H9 (cell line): ENCODE measurements at regions not wholly inside any gene's neighbourhood (a gene's known extent, or its start where the extent isn't known, plus 50 kb on each side); places are given as distances from the start of the nearest gene placed in this dataset.

Experiments
- DNase-seq: peaks from one replicate; pipeline ENCODE4 v3.0.0-alpha.2; 2017
- H2AFZ ChIP-seq: one replicate; pipeline ENCODE4 v1.6.1; 2013; ENCODE audit warnings: mild to moderate bottlenecking, low read length, control low read depth, moderate library complexity
- H2AK5ac ChIP-seq: 2 replicates; pipeline ENCODE4 v1.6.1; 2013; ENCODE audit warnings: low read length, control low read depth, mixed read lengths; ENCODE audit not compliant: insufficient read length
- H2BK120ac ChIP-seq: one replicate; pipeline ENCODE4 v1.6.1; 2013; ENCODE audit warnings: low read depth, mild to moderate bottlenecking, low read length, control low read depth, inconsistent platforms; ENCODE audit not compliant: poor library complexity, severe bottlenecking
- H2BK12ac ChIP-seq: 2 replicates; pipeline ENCODE4 v1.6.1; 2013; ENCODE audit warnings: low read length, control low read depth, mixed read lengths, low read depth; ENCODE audit not compliant: insufficient read length
- H2BK15ac ChIP-seq: 2 replicates; pipeline ENCODE4 v1.6.1; 2013; ENCODE audit warnings: low read depth, low read length, control low read depth
- H2BK20ac ChIP-seq: one replicate; pipeline ENCODE4 v1.6.1; 2013; ENCODE audit warnings: low read depth, mild to moderate bottlenecking, low read length, control low read depth, inconsistent platforms; ENCODE audit not compliant: poor library complexity, severe bottlenecking
- H2BK5ac ChIP-seq: 2 replicates; pipeline ENCODE4 v1.6.1; 2013; ENCODE audit warnings: low read length, control low read depth, mixed read lengths; ENCODE audit not compliant: insufficient read length
- H3K14ac ChIP-seq: 2 replicates; pipeline ENCODE4 v1.6.1; 2013; ENCODE audit warnings: low read length, control low read depth; ENCODE audit not compliant: insufficient read depth
- H3K18ac ChIP-seq: 2 replicates; pipeline ENCODE4 v1.6.1; 2013; ENCODE audit warnings: low read depth, mild to moderate bottlenecking, mixed read lengths, low read length, control low read depth; ENCODE audit not compliant: insufficient read length
- H3K23ac ChIP-seq: 2 replicates; pipeline ENCODE4 v1.6.1; 2013; ENCODE audit warnings: low read length, control low read depth, mixed read lengths, low read depth; ENCODE audit not compliant: insufficient read length
- H3K23me2 ChIP-seq: 2 replicates; pipeline ENCODE4 v1.6.1; 2013; ENCODE audit warnings: low read depth, mild to moderate bottlenecking, mixed read lengths, low read length, control low read depth; ENCODE audit not compliant: insufficient read length, poor library complexity, severe bottlenecking
- H3K27ac ChIP-seq: 2 replicates; pipeline ENCODE4 v1.5.1; 2013; ENCODE audit warnings: low read length, control low read depth, mixed read lengths, low read depth; ENCODE audit not compliant: insufficient read length
- H3K27me3 ChIP-seq: 2 replicates; pipeline ENCODE4 v1.6.1; 2013; ENCODE audit warnings: low read length, control low read depth, inconsistent platforms; ENCODE audit not compliant: insufficient read depth
- H3K4ac ChIP-seq: 2 replicates; pipeline ENCODE4 v1.6.1; 2013; ENCODE audit warnings: low read depth, mild to moderate bottlenecking, control low read depth, inconsistent platforms, low read length, moderate library complexity
- H3K4me1 ChIP-seq: 2 replicates; pipeline ENCODE4 v1.6.1; 2013; ENCODE audit warnings: low read length, control low read depth, inconsistent platforms; ENCODE audit not compliant: insufficient read depth
- H3K4me2 ChIP-seq: 2 replicates; pipeline ENCODE4 v1.6.1; 2013; ENCODE audit warnings: low read length, control low read depth, mixed read lengths; ENCODE audit not compliant: insufficient read length, insufficient read depth
- H3K56ac ChIP-seq: 2 replicates; pipeline ENCODE4 v1.6.1; 2013; ENCODE audit warnings: low read depth, mild to moderate bottlenecking, mixed read lengths, low read length, control low read depth; ENCODE audit not compliant: insufficient read length
- H3K79me1 ChIP-seq: 2 replicates; pipeline ENCODE4 v1.6.1; 2013; ENCODE audit warnings: low read depth, mild to moderate bottlenecking, moderate library complexity, low read length, control low read depth, inconsistent platforms; ENCODE audit not compliant: insufficient read depth, poor library complexity, severe bottlenecking
- H3K79me2 ChIP-seq: 2 replicates; pipeline ENCODE4 v1.6.1; 2013; ENCODE audit warnings: low read length, control low read depth, inconsistent platforms; ENCODE audit not compliant: insufficient read depth
- H3K9ac ChIP-seq: 2 replicates; pipeline ENCODE4 v1.6.1; 2013; ENCODE audit warnings: low read length, control low read depth, mixed read lengths; ENCODE audit not compliant: insufficient read length; ENCODE audit errors: extremely low read depth
- H3K9me3 ChIP-seq: one replicate; pipeline ENCODE4 v1.6.1; 2013; ENCODE audit warnings: low read depth, low read length, inconsistent platforms; ENCODE audit not compliant: control insufficient read depth
- H3T11ph ChIP-seq: one replicate; pipeline ENCODE4 v1.6.1; 2013; ENCODE audit warnings: mild to moderate bottlenecking, low read length, control low read depth, inconsistent platforms
- H4K20me1 ChIP-seq: one replicate; pipeline ENCODE4 v1.6.1; 2013; ENCODE audit not compliant: control insufficient read depth, insufficient read length, insufficient read depth
- H4K5ac ChIP-seq: 2 replicates; pipeline ENCODE4 v1.6.1; 2013; ENCODE audit warnings: low read depth, mild to moderate bottlenecking, mixed read lengths, low read length, control low read depth; ENCODE audit not compliant: insufficient read length
- H4K8ac ChIP-seq: replicated peaks from 2 replicates; pipeline ENCODE4 v1.6.1; 2013; ENCODE audit warnings: low read length, control low read depth, mixed read lengths, low read depth; ENCODE audit not compliant: insufficient read length
- H4K91ac ChIP-seq: 2 replicates; pipeline ENCODE4 v1.6.1; 2013; ENCODE audit warnings: low read depth, mild to moderate bottlenecking, moderate library complexity, mixed read lengths, low read length, control low read depth; ENCODE audit not compliant: insufficient read length
- H3K27ac Mint-ChIP-seq, 3 experiments: 2 replicates in 2 of 3; 3 replicates in 1 of 3; pipeline ENCODE4 v1.8.0; 2020 to 2021; ENCODE audit warnings: mixed read lengths in 3 of 3, mild to moderate bottlenecking in 1 of 3, moderate library complexity in 1 of 3
- H3K27me3 Mint-ChIP-seq: 2 replicates; pipeline ENCODE4 v1.8.0; 2021; ENCODE audit warnings: low read depth, mild to moderate bottlenecking, moderate library complexity, mixed read lengths
- H3K36me3 Mint-ChIP-seq, 3 experiments: 2 replicates in 2 of 3; 3 replicates in 1 of 3; pipeline ENCODE4 v1.8.0; 2020 to 2021; ENCODE audit warnings: low read depth in 3 of 3, mixed read lengths in 3 of 3; ENCODE audit not compliant: insufficient read depth in 1 of 3
- H3K4me1 Mint-ChIP-seq, 2 experiments: 2 replicates each; pipeline ENCODE4 v1.8.0; 2020; ENCODE audit warnings: mixed read lengths in 2 of 2
- H3K4me3 Mint-ChIP-seq, 2 experiments: 2 replicates in 1 of 2; 3 replicates in 1 of 2; pipeline ENCODE4 v1.8.0; 2020 to 2021; ENCODE audit warnings: mild to moderate bottlenecking in 2 of 2, mixed read lengths in 2 of 2, moderate library complexity in 1 of 2
- H3K9me3 Mint-ChIP-seq, 2 experiments: 2 replicates in 1 of 2; 3 replicates in 1 of 2; pipeline ENCODE4 v1.8.0; 2020; ENCODE audit warnings: mild to moderate bottlenecking in 2 of 2, mixed read lengths in 2 of 2, moderate library complexity in 1 of 2
- CTCF ChIP-seq: fragments of 200-600 bp; sonication (generic); conservative IDR thresholded peaks from 3 replicates; pipeline ENCODE4 v1.8.0; 2021; ENCODE audit warnings: antibody characterized with exemption, mild to moderate bottlenecking

- Histone ChIP-seq H3K4ac (no peak overlapping the region), H2BK15ac (no peak overlapping the region), H3K14ac (no peak overlapping the region), H2BK5ac (no peak overlapping the region), H3K4me2 (no peak overlapping the region), H3T11ph (no peak overlapping the region), H4K5ac (no peak overlapping the region), H3K27ac (no peak overlapping the region), H4K20me1 (no peaks in the 10 kb centered on the region), H3K4me1 (no peaks in the 10 kb centered on the region), H3K23me2 (no peaks in the 10 kb centered on the region), H2AK5ac (no peak overlapping the region), H2AFZ (no peak overlapping the region), H3K23ac (no peak overlapping the region), H4K91ac (no peak overlapping the region), H4K8ac (no peak overlapping the region), H2BK20ac (no peak overlapping the region), H3K9me3 (no peaks in the 10 kb centered on the region), H2BK12ac (no peak overlapping the region), H3K18ac (no peak overlapping the region), H3K79me1 (no peaks in the 10 kb centered on the region), H3K27me3 (no peaks in the 10 kb centered on the region), H3K9ac (no peak overlapping the region), H3K56ac (no peak overlapping the region), H3K79me2 (no peaks in the 10 kb centered on the region), H2BK120ac (no peak overlapping the region)
- no peak for TF ChIP-seq CTCF
- peaks cover 0 to 3% (median 0%) of the 10 kb centered on the region in 3 experiments; a peak in 2 of 7 replicates for H3K36me3 Mint-ChIP-seq
- H3K9me3 Mint-ChIP-seq, result peaks cover 0 to 5% of the 10 kb centered on the region in 2 experiments; a peak in 2 of 5 replicates
- no peak overlapping the region for H3K4me3 Mint-ChIP-seq
- no peaks in the 10 kb centered on the region for H3K27me3 Mint-ChIP-seq
- DNase-seq, result no peak
- no peak overlapping the region for H3K27ac Mint-ChIP-seq
- H3K4me1 Mint-ChIP-seq, result no peaks in the 10 kb centered on the region; a peak in 1 of 4 replicates
Observed at GRCh38 chr3:152892446-152892845, 57.5 kb downstream of the P2RY1 start.
